H9 (cell line): ENCODE measurements at regions not wholly inside any gene's neighbourhood (a gene's known extent, or its start where the extent isn't known, plus 50 kb on each side); places are given as distances from the start of the nearest gene placed in this dataset.

Experiments used
- DNase-seq: peaks from one replicate; pipeline ENCODE4 v3.0.0-alpha.2; 2017
- H2AFZ ChIP-seq: one replicate; pipeline ENCODE4 v1.6.1; 2013; ENCODE audit warnings: mild to moderate bottlenecking, low read length, control low read depth, moderate library complexity
- H2AK5ac ChIP-seq: 2 replicates; pipeline ENCODE4 v1.6.1; 2013; ENCODE audit warnings: low read length, control low read depth, mixed read lengths; ENCODE audit not compliant: insufficient read length
- H2BK120ac ChIP-seq: one replicate; pipeline ENCODE4 v1.6.1; 2013; ENCODE audit warnings: low read depth, mild to moderate bottlenecking, low read length, control low read depth, inconsistent platforms; ENCODE audit not compliant: poor library complexity, severe bottlenecking
- H2BK12ac ChIP-seq: 2 replicates; pipeline ENCODE4 v1.6.1; 2013; ENCODE audit warnings: low read length, control low read depth, mixed read lengths, low read depth; ENCODE audit not compliant: insufficient read length
- H2BK15ac ChIP-seq: 2 replicates; pipeline ENCODE4 v1.6.1; 2013; ENCODE audit warnings: low read depth, low read length, control low read depth
- H2BK20ac ChIP-seq: one replicate; pipeline ENCODE4 v1.6.1; 2013; ENCODE audit warnings: low read depth, mild to moderate bottlenecking, low read length, control low read depth, inconsistent platforms; ENCODE audit not compliant: poor library complexity, severe bottlenecking
- H2BK5ac ChIP-seq: 2 replicates; pipeline ENCODE4 v1.6.1; 2013; ENCODE audit warnings: low read length, control low read depth, mixed read lengths; ENCODE audit not compliant: insufficient read length
- H3K14ac ChIP-seq: 2 replicates; pipeline ENCODE4 v1.6.1; 2013; ENCODE audit warnings: low read length, control low read depth; ENCODE audit not compliant: insufficient read depth
- H3K18ac ChIP-seq: 2 replicates; pipeline ENCODE4 v1.6.1; 2013; ENCODE audit warnings: low read depth, mild to moderate bottlenecking, mixed read lengths, low read length, control low read depth; ENCODE audit not compliant: insufficient read length
- H3K23ac ChIP-seq: 2 replicates; pipeline ENCODE4 v1.6.1; 2013; ENCODE audit warnings: low read length, control low read depth, mixed read lengths, low read depth; ENCODE audit not compliant: insufficient read length
- H3K23me2 ChIP-seq: 2 replicates; pipeline ENCODE4 v1.6.1; 2013; ENCODE audit warnings: low read depth, mild to moderate bottlenecking, mixed read lengths, low read length, control low read depth; ENCODE audit not compliant: insufficient read length, poor library complexity, severe bottlenecking
- H3K27ac ChIP-seq: 2 replicates; pipeline ENCODE4 v1.5.1; 2013; ENCODE audit warnings: low read length, control low read depth, mixed read lengths, low read depth; ENCODE audit not compliant: insufficient read length
- H3K27me3 ChIP-seq: 2 replicates; pipeline ENCODE4 v1.6.1; 2013; ENCODE audit warnings: low read length, control low read depth, inconsistent platforms; ENCODE audit not compliant: insufficient read depth
- H3K4ac ChIP-seq: 2 replicates; pipeline ENCODE4 v1.6.1; 2013; ENCODE audit warnings: low read depth, mild to moderate bottlenecking, control low read depth, inconsistent platforms, low read length, moderate library complexity
- H3K4me1 ChIP-seq: 2 replicates; pipeline ENCODE4 v1.6.1; 2013; ENCODE audit warnings: low read length, control low read depth, inconsistent platforms; ENCODE audit not compliant: insufficient read depth
- H3K4me2 ChIP-seq: 2 replicates; pipeline ENCODE4 v1.6.1; 2013; ENCODE audit warnings: low read length, control low read depth, mixed read lengths; ENCODE audit not compliant: insufficient read length, insufficient read depth
- H3K56ac ChIP-seq: 2 replicates; pipeline ENCODE4 v1.6.1; 2013; ENCODE audit warnings: low read depth, mild to moderate bottlenecking, mixed read lengths, low read length, control low read depth; ENCODE audit not compliant: insufficient read length
- H3K79me1 ChIP-seq: 2 replicates; pipeline ENCODE4 v1.6.1; 2013; ENCODE audit warnings: low read depth, mild to moderate bottlenecking, moderate library complexity, low read length, control low read depth, inconsistent platforms; ENCODE audit not compliant: insufficient read depth, poor library complexity, severe bottlenecking
- H3K79me2 ChIP-seq: 2 replicates; pipeline ENCODE4 v1.6.1; 2013; ENCODE audit warnings: low read length, control low read depth, inconsistent platforms; ENCODE audit not compliant: insufficient read depth
- H3K9ac ChIP-seq: 2 replicates; pipeline ENCODE4 v1.6.1; 2013; ENCODE audit warnings: low read length, control low read depth, mixed read lengths; ENCODE audit not compliant: insufficient read length; ENCODE audit errors: extremely low read depth
- H3K9me3 ChIP-seq: one replicate; pipeline ENCODE4 v1.6.1; 2013; ENCODE audit warnings: low read depth, low read length, inconsistent platforms; ENCODE audit not compliant: control insufficient read depth
- H3T11ph ChIP-seq: one replicate; pipeline ENCODE4 v1.6.1; 2013; ENCODE audit warnings: mild to moderate bottlenecking, low read length, control low read depth, inconsistent platforms
- H4K20me1 ChIP-seq: one replicate; pipeline ENCODE4 v1.6.1; 2013; ENCODE audit not compliant: control insufficient read depth, insufficient read length, insufficient read depth
- H4K5ac ChIP-seq: 2 replicates; pipeline ENCODE4 v1.6.1; 2013; ENCODE audit warnings: low read depth, mild to moderate bottlenecking, mixed read lengths, low read length, control low read depth; ENCODE audit not compliant: insufficient read length
- H4K8ac ChIP-seq: replicated peaks from 2 replicates; pipeline ENCODE4 v1.6.1; 2013; ENCODE audit warnings: low read length, control low read depth, mixed read lengths, low read depth; ENCODE audit not compliant: insufficient read length
- H4K91ac ChIP-seq: 2 replicates; pipeline ENCODE4 v1.6.1; 2013; ENCODE audit warnings: low read depth, mild to moderate bottlenecking, moderate library complexity, mixed read lengths, low read length, control low read depth; ENCODE audit not compliant: insufficient read length
- H3K27ac Mint-ChIP-seq, 3 experiments: 2 replicates in 2 of 3; 3 replicates in 1 of 3; pipeline ENCODE4 v1.8.0; 2020 to 2021; ENCODE audit warnings: mixed read lengths in 3 of 3, mild to moderate bottlenecking in 1 of 3, moderate library complexity in 1 of 3
- H3K27me3 Mint-ChIP-seq: 2 replicates; pipeline ENCODE4 v1.8.0; 2021; ENCODE audit warnings: low read depth, mild to moderate bottlenecking, moderate library complexity, mixed read lengths
- H3K36me3 Mint-ChIP-seq, 3 experiments: 2 replicates in 2 of 3; 3 replicates in 1 of 3; pipeline ENCODE4 v1.8.0; 2020 to 2021; ENCODE audit warnings: low read depth in 3 of 3, mixed read lengths in 3 of 3; ENCODE audit not compliant: insufficient read depth in 1 of 3
- H3K4me1 Mint-ChIP-seq, 2 experiments: 2 replicates each; pipeline ENCODE4 v1.8.0; 2020; ENCODE audit warnings: mixed read lengths in 2 of 2
- H3K4me3 Mint-ChIP-seq, 2 experiments: 2 replicates in 1 of 2; 3 replicates in 1 of 2; pipeline ENCODE4 v1.8.0; 2020 to 2021; ENCODE audit warnings: mild to moderate bottlenecking in 2 of 2, mixed read lengths in 2 of 2, moderate library complexity in 1 of 2
- H3K9me3 Mint-ChIP-seq, 2 experiments: 2 replicates in 1 of 2; 3 replicates in 1 of 2; pipeline ENCODE4 v1.8.0; 2020; ENCODE audit warnings: mild to moderate bottlenecking in 2 of 2, mixed read lengths in 2 of 2, moderate library complexity in 1 of 2
- WGBS: extraction: QIAGEN DNeasy Blood & Tissue Kit; methylation state at CpG from one replicate; pipeline ENCODE4 v1.1.7; 2013; ENCODE audit warnings: missing lambda C conversion rate, low lambda C conversion rate, mixed read lengths; ENCODE audit not compliant: insufficient read length; ENCODE audit errors: extremely low coverage; 5-methylcytosine and 5-hydroxymethylcytosine counted together
- TF ChIP-seq, protein P1 (sequence below): fragments of 200-600 bp; sonication (generic); conservative IDR thresholded peaks from 3 replicates; pipeline ENCODE4 v1.8.0; 2021; ENCODE audit warnings: antibody characterized with exemption, mild to moderate bottlenecking

DNA sequence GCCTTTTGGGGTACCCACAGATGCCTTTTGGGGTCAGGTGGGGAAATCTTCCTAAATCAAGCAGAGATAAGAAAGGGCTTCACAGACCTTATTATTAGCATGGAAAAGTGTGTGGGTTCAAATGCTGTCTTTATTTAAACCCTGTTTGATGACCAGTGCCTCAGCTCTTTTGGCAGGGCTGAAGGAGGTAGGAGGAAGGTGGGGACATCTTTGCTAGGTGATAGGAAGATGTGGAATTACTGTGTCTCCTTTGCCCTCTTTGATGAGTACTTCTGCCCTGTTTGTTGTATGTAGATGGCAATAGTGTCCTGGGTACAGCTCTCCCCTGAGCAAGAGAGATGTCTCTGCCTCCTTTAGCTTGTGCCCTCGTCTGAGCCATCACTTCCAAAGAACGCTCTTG, 333.3 kb upstream of the ROPN1 start:
- Histone ChIP-seq H4K91ac (no peak overlapping the region), H4K5ac (no peak overlapping the region), H2BK5ac (no peak overlapping the region), H2BK15ac (no peak overlapping the region), H3K4me1 (no peaks in the 10 kb centered on the region), H3K79me2 (no peaks in the 10 kb centered on the region), H3K27me3 (no peaks in the 10 kb centered on the region), H3K23ac (no peak overlapping the region), H3K79me1 (no peaks in the 10 kb centered on the region), H3K27ac (no peak overlapping the region), H3K4ac (no peak overlapping the region), H3K4me2 (no peak overlapping the region), H4K20me1 (no peaks in the 10 kb centered on the region), H3K9ac (no peak overlapping the region), H4K8ac (no peak overlapping the region), H3K23me2 (no peaks in the 10 kb centered on the region), H3T11ph (no peak overlapping the region), H3K18ac (no peak overlapping the region), H2AFZ (no peak overlapping the region), H3K14ac (no peak overlapping the region), H3K9me3 (no peaks in the 10 kb centered on the region), H2AK5ac (no peak overlapping the region), H2BK12ac (no peak overlapping the region), H2BK120ac (no peak overlapping the region), H3K56ac (no peak overlapping the region), H2BK20ac (no peak overlapping the region)
- no CpG with 5 or more reads among the region's 2 CpGs for WGBS
- no peak for DNase-seq
- Mint-ChIP-seq H3K27ac (no peak overlapping the region), H3K27me3 (no peaks in the 10 kb centered on the region; the same call in 1 of the 2 replicates), H3K4me1 (peaks cover 0 to 3% of the 10 kb centered on the region in 2 experiments; a peak in 2 of 4 replicates), H3K36me3 (no peaks in the 10 kb centered on the region), H3K4me3 (no peak overlapping the region), H3K9me3 (no peaks in the 10 kb centered on the region)
- TF ChIP-seq, protein P1, sequence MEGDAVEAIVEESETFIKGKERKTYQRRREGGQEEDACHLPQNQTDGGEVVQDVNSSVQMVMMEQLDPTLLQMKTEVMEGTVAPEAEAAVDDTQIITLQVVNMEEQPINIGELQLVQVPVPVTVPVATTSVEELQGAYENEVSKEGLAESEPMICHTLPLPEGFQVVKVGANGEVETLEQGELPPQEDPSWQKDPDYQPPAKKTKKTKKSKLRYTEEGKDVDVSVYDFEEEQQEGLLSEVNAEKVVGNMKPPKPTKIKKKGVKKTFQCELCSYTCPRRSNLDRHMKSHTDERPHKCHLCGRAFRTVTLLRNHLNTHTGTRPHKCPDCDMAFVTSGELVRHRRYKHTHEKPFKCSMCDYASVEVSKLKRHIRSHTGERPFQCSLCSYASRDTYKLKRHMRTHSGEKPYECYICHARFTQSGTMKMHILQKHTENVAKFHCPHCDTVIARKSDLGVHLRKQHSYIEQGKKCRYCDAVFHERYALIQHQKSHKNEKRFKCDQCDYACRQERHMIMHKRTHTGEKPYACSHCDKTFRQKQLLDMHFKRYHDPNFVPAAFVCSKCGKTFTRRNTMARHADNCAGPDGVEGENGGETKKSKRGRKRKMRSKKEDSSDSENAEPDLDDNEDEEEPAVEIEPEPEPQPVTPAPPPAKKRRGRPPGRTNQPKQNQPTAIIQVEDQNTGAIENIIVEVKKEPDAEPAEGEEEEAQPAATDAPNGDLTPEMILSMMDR: no peak
